Loucy (cell line): ENCODE measurements at regions not wholly inside any gene's neighbourhood (a gene's known extent, or its start where the extent isn't known, plus 50 kb on each side); places are given as distances from the start of the nearest gene placed in this dataset.

ENCODE experiments used
- H2AFZ ChIP-seq: fragments of 200-600 bp; sonication (generic); 2 replicates; pipeline ENCODE4 v1.6.0; 2016; ENCODE audit warnings: antibody characterized with exemption, mild to moderate bottlenecking, low read length, moderate library complexity
- H3F3A ChIP-seq: fragments of 200-600 bp; 2 replicates; pipeline ENCODE4 v1.6.0; 2016; ENCODE audit warnings: antibody characterized with exemption, low read depth, mild to moderate bottlenecking
- H3K27me3 ChIP-seq: fragments of 200-600 bp; sonication (generic); 2 replicates; pipeline ENCODE4 v1.6.1; 2014; ENCODE audit warnings: low read length, mild to moderate bottlenecking; ENCODE audit not compliant: insufficient read depth, poor library complexity, severe bottlenecking
- H3K36me3 ChIP-seq: fragments of 200-600 bp; sonication (generic); 2 replicates; pipeline ENCODE4 v1.6.1; 2016; ENCODE audit warnings: low read length; ENCODE audit not compliant: insufficient read depth
- H3K4me1 ChIP-seq: fragments of 200-600 bp; sonication (generic); 2 replicates; pipeline ENCODE4 v1.5.1; 2014; ENCODE audit warnings: low read length, mild to moderate bottlenecking; ENCODE audit not compliant: insufficient read depth, poor library complexity, severe bottlenecking
- H3K4me2 ChIP-seq: fragments of 200-600 bp; sonication (generic); 2 replicates; pipeline ENCODE4 v1.6.0; 2014; ENCODE audit warnings: antibody characterized with exemption, low read length, low read depth, mild to moderate bottlenecking; ENCODE audit not compliant: poor library complexity, severe bottlenecking
- H3K4me3 ChIP-seq: fragments of 200-600 bp; sonication (generic); 2 replicates; pipeline ENCODE4 v1.5.1; 2014; ENCODE audit warnings: low read length, mild to moderate bottlenecking, mixed read lengths; ENCODE audit not compliant: poor library complexity, severe bottlenecking
- H3K79me2 ChIP-seq: fragments of 200-600 bp; sonication (generic); 2 replicates; pipeline ENCODE4 v1.6.1; 2014; ENCODE audit warnings: low read length; ENCODE audit not compliant: insufficient read depth
- H3K9ac ChIP-seq: fragments of 200-600 bp; sonication (generic); 2 replicates; pipeline ENCODE4 v1.6.0; 2014; ENCODE audit warnings: mild to moderate bottlenecking, low read depth, low read length, moderate library complexity; ENCODE audit not compliant: poor library complexity, severe bottlenecking
- H3K9me2 ChIP-seq: fragments of 200-600 bp; sonication (generic); replicated peaks from 2 replicates; pipeline ENCODE4 v1.6.1; 2016; ENCODE audit warnings: low read depth, low read length, mixed read lengths
- H3K9me3 ChIP-seq: fragments of 200-600 bp; sonication (generic); 2 replicates; pipeline ENCODE4 v1.6.1; 2014; ENCODE audit warnings: mild to moderate bottlenecking, antibody characterized with exemption, low read length, low read depth; ENCODE audit not compliant: insufficient read depth
- H4K20me1 ChIP-seq: fragments of 200-600 bp; sonication (generic); 2 replicates; pipeline ENCODE4 v1.6.0; 2014; ENCODE audit warnings: antibody characterized with exemption, low read length, mild to moderate bottlenecking; ENCODE audit not compliant: insufficient read depth, poor library complexity, severe bottlenecking
- EZH2phosphoT487 ChIP-seq: fragments of 200-600 bp; IDR thresholded peaks from 2 replicates; pipeline ENCODE4 v1.6.1; 2018; ENCODE audit warnings: antibody characterized with exemption, mild to moderate bottlenecking, moderate library complexity, borderline replicate concordance
- TF ChIP-seq, protein P1 (sequence below): fragments of 200-600 bp; sonication (generic); conservative IDR thresholded peaks from 2 replicates; pipeline ENCODE4 v1.5.1; 2014; ENCODE audit warnings: mild to moderate bottlenecking, antibody characterized with exemption, low read length

DNA sequence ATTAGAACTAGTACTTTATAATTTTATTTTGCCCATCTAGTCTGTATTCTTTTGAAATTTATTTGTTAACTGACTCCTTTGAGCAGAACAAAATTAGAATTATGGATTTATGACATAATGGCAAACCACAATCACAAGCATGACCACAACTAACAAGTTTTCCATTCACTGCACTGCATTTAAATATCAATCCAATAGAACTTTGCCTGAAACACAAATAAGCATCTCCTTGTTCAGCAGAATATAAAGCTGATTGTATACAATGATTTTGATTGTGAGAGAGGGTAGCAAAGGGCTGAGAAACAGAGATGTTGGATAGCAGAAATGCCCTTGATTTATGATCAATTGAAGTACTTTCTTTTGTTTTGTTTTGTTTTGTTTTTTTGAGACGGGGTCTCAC lies 495.5 kb upstream of the RGS18 start:
- Histone ChIP-seq H3K36me3 (no peaks in the 10 kb centered on the region), H3K4me3 (no peak overlapping the region), H2AFZ (no peak overlapping the region), H4K20me1 (no peaks in the 10 kb centered on the region), H3K4me2 (no peak overlapping the region), H3K27me3 (no peaks in the 10 kb centered on the region), H3K4me1 (peaks cover 3% of the 10 kb centered on the region), H3K9ac (no peak overlapping the region), H3K9me3 (no peaks in the 10 kb centered on the region), H3K79me2 (no peaks in the 10 kb centered on the region), H3K9me2 (no peaks in the 10 kb centered on the region), H3F3A (no peaks in the 10 kb centered on the region)
- TF ChIP-seq, protein P1, sequence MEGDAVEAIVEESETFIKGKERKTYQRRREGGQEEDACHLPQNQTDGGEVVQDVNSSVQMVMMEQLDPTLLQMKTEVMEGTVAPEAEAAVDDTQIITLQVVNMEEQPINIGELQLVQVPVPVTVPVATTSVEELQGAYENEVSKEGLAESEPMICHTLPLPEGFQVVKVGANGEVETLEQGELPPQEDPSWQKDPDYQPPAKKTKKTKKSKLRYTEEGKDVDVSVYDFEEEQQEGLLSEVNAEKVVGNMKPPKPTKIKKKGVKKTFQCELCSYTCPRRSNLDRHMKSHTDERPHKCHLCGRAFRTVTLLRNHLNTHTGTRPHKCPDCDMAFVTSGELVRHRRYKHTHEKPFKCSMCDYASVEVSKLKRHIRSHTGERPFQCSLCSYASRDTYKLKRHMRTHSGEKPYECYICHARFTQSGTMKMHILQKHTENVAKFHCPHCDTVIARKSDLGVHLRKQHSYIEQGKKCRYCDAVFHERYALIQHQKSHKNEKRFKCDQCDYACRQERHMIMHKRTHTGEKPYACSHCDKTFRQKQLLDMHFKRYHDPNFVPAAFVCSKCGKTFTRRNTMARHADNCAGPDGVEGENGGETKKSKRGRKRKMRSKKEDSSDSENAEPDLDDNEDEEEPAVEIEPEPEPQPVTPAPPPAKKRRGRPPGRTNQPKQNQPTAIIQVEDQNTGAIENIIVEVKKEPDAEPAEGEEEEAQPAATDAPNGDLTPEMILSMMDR = no peak
- TF ChIP-seq EZH2phosphoT487 = no peak

DNA sequence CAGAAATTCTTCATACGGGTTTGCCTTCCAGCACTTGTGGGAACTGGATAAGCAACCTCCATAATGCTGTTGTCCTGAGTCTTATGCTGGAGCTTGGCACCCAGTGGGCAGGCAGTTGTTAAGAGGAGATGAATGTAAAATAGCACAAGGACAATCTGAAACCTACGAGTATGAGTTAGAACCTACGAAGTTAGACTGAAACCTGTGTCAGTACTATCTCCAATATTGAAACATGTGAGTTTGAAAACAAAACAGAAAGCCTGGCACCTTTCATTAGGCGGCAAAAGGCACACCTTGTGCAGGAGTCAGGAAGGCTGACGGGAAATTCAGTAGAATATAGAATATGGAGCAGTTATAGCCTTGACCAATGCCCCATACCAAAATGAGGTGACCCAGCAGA lies 489.7 kb upstream of the RGS18 start:
- H3K79me2 ChIP-seq = no peaks in the 10 kb centered on the region
- no peaks in the 10 kb centered on the region for H3K9me3 ChIP-seq
- no peak overlapping the region for H2AFZ ChIP-seq
- H3K9ac ChIP-seq = no peak overlapping the region
- no peaks in the 10 kb centered on the region for H3K27me3 ChIP-seq
- H3K36me3 ChIP-seq = no peaks in the 10 kb centered on the region
- no peaks in the 10 kb centered on the region for H3F3A ChIP-seq
- no peaks in the 10 kb centered on the region for H4K20me1 ChIP-seq
- H3K4me3 ChIP-seq = no peak overlapping the region
- no peaks in the 10 kb centered on the region for H3K9me2 ChIP-seq
- no peak for TF ChIP-seq EZH2phosphoT487
- TF ChIP-seq, protein P1 = no peak
- H3K4me2 ChIP-seq = no peak overlapping the region
- H3K4me1 ChIP-seq = peaks cover 3% of the 10 kb centered on the region

DNA sequence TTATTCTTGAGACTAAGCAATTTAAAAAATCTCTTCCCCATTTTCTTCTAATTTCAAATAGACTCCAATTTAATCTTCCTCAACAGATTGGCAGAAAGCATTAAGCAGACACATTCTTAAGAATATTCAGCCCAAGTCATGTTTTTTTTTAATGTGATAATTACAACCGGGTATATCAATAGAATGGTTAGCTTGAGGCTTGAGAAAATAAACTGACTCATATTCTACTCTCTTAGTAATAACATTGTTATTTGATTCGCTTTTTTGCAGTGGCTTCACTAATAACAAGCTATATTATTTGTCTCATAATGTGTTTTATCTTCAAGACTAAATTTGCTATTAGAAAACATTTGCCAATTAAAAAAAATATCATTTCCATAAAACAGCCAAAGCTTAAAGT lies 488.6 kb upstream of the RGS18 start:
- no peaks in the 10 kb centered on the region for H3F3A ChIP-seq
- H3K79me2 ChIP-seq = no peaks in the 10 kb centered on the region
- peaks cover 3% of the 10 kb centered on the region for H3K4me1 ChIP-seq
- no peak for TF ChIP-seq EZH2phosphoT487
- TF ChIP-seq, protein P1 = no peak
- H3K9me3 ChIP-seq = no peaks in the 10 kb centered on the region
- H3K9ac ChIP-seq = no peak overlapping the region
- H2AFZ ChIP-seq = no peak overlapping the region
- H4K20me1 ChIP-seq = no peaks in the 10 kb centered on the region
- H3K36me3 ChIP-seq = no peaks in the 10 kb centered on the region
- H3K9me2 ChIP-seq = no peaks in the 10 kb centered on the region
- no peak overlapping the region for H3K4me2 ChIP-seq
- no peaks in the 10 kb centered on the region for H3K27me3 ChIP-seq
- no peak overlapping the region for H3K4me3 ChIP-seq
